Liver (tissue), 8 donors: ENCODE measurements at regions not wholly inside any gene's neighbourhood (a gene's known extent, or its start where the extent isn't known, plus 50 kb on each side); places are given as distances from the start of the nearest gene placed in this dataset.

ENCODE experiments used
- DNase-seq: peaks from one replicate; pipeline ENCODE4 v3.0.0-alpha.2; 2017; ENCODE audit warnings: low spot score
- H3K27ac ChIP-seq, 2 donors: one replicate each; pipeline ENCODE4 v1.7.0; 2013; ENCODE audit warnings: inconsistent platforms in 2 of 2, low read length in 2 of 2, control low read depth in 1 of 2, low read depth in 1 of 2, mild to moderate bottlenecking in 1 of 2
- H3K27me3 ChIP-seq, 4 donors: one replicate each; pipeline versions ENCODE4 v1.6.1 to v1.7.0; 2013; ENCODE audit warnings: low read length in 3 of 4, inconsistent platforms in 1 of 4, mild to moderate bottlenecking in 1 of 4, moderate library complexity in 1 of 4; ENCODE audit not compliant: control insufficient read depth in 4 of 4, insufficient read depth in 4 of 4
- H3K36me3 ChIP-seq, 4 donors: one replicate each; pipeline versions ENCODE4 v1.6.1 to v1.7.0; 2013; ENCODE audit warnings: low read length in 3 of 4, mild to moderate bottlenecking in 3 of 4, low read depth in 1 of 4, moderate library complexity in 1 of 4; ENCODE audit not compliant: control insufficient read depth in 4 of 4, insufficient read depth in 3 of 4
- H3K4me1 ChIP-seq, 4 donors: one replicate each; pipeline versions ENCODE4 v1.6.1 to v1.7.0; 2013; ENCODE audit warnings: low read length in 3 of 4, mild to moderate bottlenecking in 3 of 4, moderate library complexity in 1 of 4; ENCODE audit not compliant: control insufficient read depth in 4 of 4, insufficient read depth in 4 of 4
- H3K4me3 ChIP-seq, 3 donors: one replicate each; pipeline versions ENCODE4 v1.6.1 to v1.7.0; 2013; ENCODE audit warnings: low read length in 3 of 3, control low read depth in 1 of 3, low read depth in 1 of 3, mild to moderate bottlenecking in 1 of 3
- H3K9ac ChIP-seq, 2 donors: one replicate each; pipeline ENCODE4 v1.7.0; 2013; ENCODE audit warnings: low read length in 2 of 2, mild to moderate bottlenecking in 2 of 2, moderate library complexity in 2 of 2, control low read depth in 1 of 2, low read depth in 1 of 2
- H3K9me3 ChIP-seq, 4 donors: one replicate each; pipeline versions ENCODE4 v1.6.1 to v1.7.0; 2013; ENCODE audit warnings: low read length in 3 of 4; ENCODE audit not compliant: control insufficient read depth in 4 of 4
- EGR1 ChIP-seq, 2 donors: IDR thresholded peaks; 2 replicates each; pipeline ENCODE4 v1.6.1; 2016 to 2018; ENCODE audit warnings: antibody characterized with exemption in 2 of 2, low read depth in 2 of 2
- FOXA1 ChIP-seq: IDR thresholded peaks from 2 replicates; pipeline ENCODE4 v1.6.1; 2016; ENCODE audit warnings: antibody characterized with exemption
- FOXA2 ChIP-seq: IDR thresholded peaks from 2 replicates; pipeline ENCODE4 v1.6.1; 2016; ENCODE audit warnings: antibody characterized with exemption
- HNF4A ChIP-seq, 2 donors: conservative IDR thresholded peaks; 2 replicates each; pipeline ENCODE4 v1.6.1; 2016; ENCODE audit warnings: antibody characterized with exemption in 2 of 2, mild to moderate bottlenecking in 2 of 2
- HNF4G ChIP-seq: IDR thresholded peaks from 2 replicates; pipeline ENCODE4 v1.6.1; 2016; ENCODE audit warnings: antibody characterized with exemption
- JUND ChIP-seq, 2 donors: IDR thresholded peaks; 2 replicates each; pipeline ENCODE4 v1.6.1; 2016; ENCODE audit warnings: antibody characterized with exemption in 2 of 2
- NR2F2 ChIP-seq: IDR thresholded peaks from 2 replicates; pipeline ENCODE4 v1.6.1; 2016; ENCODE audit warnings: antibody characterized with exemption
- RAD21 ChIP-seq, 2 donors: IDR thresholded peaks; 2 replicates each; pipeline ENCODE4 v1.6.1; 2016; ENCODE audit warnings: antibody characterized with exemption in 2 of 2, mild to moderate bottlenecking in 2 of 2
- RXRA ChIP-seq, 2 donors: IDR thresholded peaks; 2 replicates each; pipeline ENCODE4 v1.6.1; 2017 to 2018; ENCODE audit warnings: antibody characterized with exemption in 2 of 2, mild to moderate bottlenecking in 1 of 2
- SP1 ChIP-seq: IDR thresholded peaks from 2 replicates; pipeline ENCODE4 v1.6.1; 2018; ENCODE audit warnings: antibody characterized with exemption, mild to moderate bottlenecking
- TAF1 ChIP-seq: conservative IDR thresholded peaks from 2 replicates; pipeline ENCODE4 v1.6.1; 2016; ENCODE audit warnings: antibody characterized with exemption, mild to moderate bottlenecking
- YY1 ChIP-seq: IDR thresholded peaks from 2 replicates; pipeline ENCODE4 v1.6.1; 2016; ENCODE audit warnings: antibody characterized with exemption, mild to moderate bottlenecking
- WGBS: extraction: QIAGEN DNeasy Blood & Tissue Kit; methylation state at CpG from one replicate; pipeline ENCODE4 v1.1.7; 2013; 5-methylcytosine and 5-hydroxymethylcytosine counted together
- TF ChIP-seq, protein P1 (sequence below): fragments of 150-350 bp; IDR thresholded peaks from 2 replicates; pipeline ENCODE4 v1.5.1; 2017; ENCODE audit warnings: improper control_type of control experiment, low read depth, low read length; ENCODE audit not compliant: missing input control
- TF ChIP-seq, protein P2 (sequence below): IDR thresholded peaks from 2 replicates; pipeline ENCODE4 v1.6.1; 2016; ENCODE audit warnings: antibody characterized with exemption
- TF ChIP-seq, protein P3 (sequence below): IDR thresholded peaks from 2 replicates; pipeline ENCODE4 v1.6.1; 2016; ENCODE audit warnings: antibody characterized with exemption, mild to moderate bottlenecking
- TF ChIP-seq, protein P4 (sequence below): IDR thresholded peaks from 2 replicates; pipeline ENCODE4 v1.6.1; 2016; ENCODE audit warnings: antibody characterized with exemption
- TF ChIP-seq, protein P5 (sequence below): IDR thresholded peaks from 2 replicates; pipeline ENCODE4 v1.6.1; 2016; ENCODE audit warnings: antibody characterized with exemption
- donor health status: healthy.
- donor health status: healthy.
- donor health status: healthy.
- donor health status: healthy.
- donor health status: healthy.

DNA sequence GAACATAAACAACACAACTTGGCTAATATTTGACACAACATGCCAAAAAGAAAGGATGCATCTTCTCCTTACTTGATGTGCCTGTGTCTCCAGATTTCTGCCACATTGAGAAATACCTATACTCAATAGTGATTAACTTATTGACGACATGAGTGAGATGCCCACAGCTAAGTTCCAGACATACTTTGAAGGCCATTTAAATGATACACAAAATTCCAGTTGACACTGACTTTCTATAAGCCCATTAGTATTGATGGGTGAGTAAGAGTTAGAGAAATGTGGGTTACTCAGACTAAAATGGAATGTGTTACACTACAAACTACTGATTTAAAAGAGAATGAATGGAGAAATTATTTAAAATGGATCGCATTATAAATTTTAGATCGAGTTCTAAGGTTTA, 838.2 kb upstream of the MGAT4C start:
- no peaks in the 10 kb centered on the region for H3K27me3 ChIP-seq
- H3K4me3 ChIP-seq, result no peak overlapping the region
- H3K27ac ChIP-seq, result no peak overlapping the region
- no peak overlapping the region for H3K9ac ChIP-seq
- no peaks in the 10 kb centered on the region for H3K4me1 ChIP-seq
- TF ChIP-seq, protein P1, sequence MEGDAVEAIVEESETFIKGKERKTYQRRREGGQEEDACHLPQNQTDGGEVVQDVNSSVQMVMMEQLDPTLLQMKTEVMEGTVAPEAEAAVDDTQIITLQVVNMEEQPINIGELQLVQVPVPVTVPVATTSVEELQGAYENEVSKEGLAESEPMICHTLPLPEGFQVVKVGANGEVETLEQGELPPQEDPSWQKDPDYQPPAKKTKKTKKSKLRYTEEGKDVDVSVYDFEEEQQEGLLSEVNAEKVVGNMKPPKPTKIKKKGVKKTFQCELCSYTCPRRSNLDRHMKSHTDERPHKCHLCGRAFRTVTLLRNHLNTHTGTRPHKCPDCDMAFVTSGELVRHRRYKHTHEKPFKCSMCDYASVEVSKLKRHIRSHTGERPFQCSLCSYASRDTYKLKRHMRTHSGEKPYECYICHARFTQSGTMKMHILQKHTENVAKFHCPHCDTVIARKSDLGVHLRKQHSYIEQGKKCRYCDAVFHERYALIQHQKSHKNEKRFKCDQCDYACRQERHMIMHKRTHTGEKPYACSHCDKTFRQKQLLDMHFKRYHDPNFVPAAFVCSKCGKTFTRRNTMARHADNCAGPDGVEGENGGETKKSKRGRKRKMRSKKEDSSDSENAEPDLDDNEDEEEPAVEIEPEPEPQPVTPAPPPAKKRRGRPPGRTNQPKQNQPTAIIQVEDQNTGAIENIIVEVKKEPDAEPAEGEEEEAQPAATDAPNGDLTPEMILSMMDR, result no peak
- TF ChIP-seq JUND (IDR thresholded peaks at IDR 0.05) (no peak), HNF4G (no peak), YY1 (no peak), EGR1 (IDR thresholded peaks at IDR 0.05; ENCODE audit: low read depth in 2 of 2) (no peak), FOXA2 (no peak), TAF1 (no peak), NR2F2 (no peak), HNF4A (conservative IDR thresholded peaks at IDR 0.05) (no peak), RAD21 (IDR thresholded peaks at IDR 0.05) (no peak), FOXA1 (no peak), SP1 (no peak), RXRA (IDR thresholded peaks at IDR 0.05) (no peak)
- TF ChIP-seq, protein P2, sequence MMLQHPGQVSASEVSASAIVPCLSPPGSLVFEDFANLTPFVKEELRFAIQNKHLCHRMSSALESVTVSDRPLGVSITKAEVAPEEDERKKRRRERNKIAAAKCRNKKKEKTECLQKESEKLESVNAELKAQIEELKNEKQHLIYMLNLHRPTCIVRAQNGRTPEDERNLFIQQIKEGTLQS, result no peak
- TF ChIP-seq, protein P3, sequence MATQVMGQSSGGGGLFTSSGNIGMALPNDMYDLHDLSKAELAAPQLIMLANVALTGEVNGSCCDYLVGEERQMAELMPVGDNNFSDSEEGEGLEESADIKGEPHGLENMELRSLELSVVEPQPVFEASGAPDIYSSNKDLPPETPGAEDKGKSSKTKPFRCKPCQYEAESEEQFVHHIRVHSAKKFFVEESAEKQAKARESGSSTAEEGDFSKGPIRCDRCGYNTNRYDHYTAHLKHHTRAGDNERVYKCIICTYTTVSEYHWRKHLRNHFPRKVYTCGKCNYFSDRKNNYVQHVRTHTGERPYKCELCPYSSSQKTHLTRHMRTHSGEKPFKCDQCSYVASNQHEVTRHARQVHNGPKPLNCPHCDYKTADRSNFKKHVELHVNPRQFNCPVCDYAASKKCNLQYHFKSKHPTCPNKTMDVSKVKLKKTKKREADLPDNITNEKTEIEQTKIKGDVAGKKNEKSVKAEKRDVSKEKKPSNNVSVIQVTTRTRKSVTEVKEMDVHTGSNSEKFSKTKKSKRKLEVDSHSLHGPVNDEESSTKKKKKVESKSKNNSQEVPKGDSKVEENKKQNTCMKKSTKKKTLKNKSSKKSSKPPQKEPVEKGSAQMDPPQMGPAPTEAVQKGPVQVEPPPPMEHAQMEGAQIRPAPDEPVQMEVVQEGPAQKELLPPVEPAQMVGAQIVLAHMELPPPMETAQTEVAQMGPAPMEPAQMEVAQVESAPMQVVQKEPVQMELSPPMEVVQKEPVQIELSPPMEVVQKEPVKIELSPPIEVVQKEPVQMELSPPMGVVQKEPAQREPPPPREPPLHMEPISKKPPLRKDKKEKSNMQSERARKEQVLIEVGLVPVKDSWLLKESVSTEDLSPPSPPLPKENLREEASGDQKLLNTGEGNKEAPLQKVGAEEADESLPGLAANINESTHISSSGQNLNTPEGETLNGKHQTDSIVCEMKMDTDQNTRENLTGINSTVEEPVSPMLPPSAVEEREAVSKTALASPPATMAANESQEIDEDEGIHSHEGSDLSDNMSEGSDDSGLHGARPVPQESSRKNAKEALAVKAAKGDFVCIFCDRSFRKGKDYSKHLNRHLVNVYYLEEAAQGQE, result no peak
- TF ChIP-seq, protein P4, sequence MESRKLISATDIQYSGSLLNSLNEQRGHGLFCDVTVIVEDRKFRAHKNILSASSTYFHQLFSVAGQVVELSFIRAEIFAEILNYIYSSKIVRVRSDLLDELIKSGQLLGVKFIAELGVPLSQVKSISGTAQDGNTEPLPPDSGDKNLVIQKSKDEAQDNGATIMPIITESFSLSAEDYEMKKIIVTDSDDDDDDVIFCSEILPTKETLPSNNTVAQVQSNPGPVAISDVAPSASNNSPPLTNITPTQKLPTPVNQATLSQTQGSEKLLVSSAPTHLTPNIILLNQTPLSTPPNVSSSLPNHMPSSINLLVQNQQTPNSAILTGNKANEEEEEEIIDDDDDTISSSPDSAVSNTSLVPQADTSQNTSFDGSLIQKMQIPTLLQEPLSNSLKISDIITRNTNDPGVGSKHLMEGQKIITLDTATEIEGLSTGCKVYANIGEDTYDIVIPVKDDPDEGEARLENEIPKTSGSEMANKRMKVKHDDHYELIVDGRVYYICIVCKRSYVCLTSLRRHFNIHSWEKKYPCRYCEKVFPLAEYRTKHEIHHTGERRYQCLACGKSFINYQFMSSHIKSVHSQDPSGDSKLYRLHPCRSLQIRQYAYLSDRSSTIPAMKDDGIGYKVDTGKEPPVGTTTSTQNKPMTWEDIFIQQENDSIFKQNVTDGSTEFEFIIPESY, result no peak
- DNase-seq, result no peak
- WGBS, result 75% methylated on average over 3 of the region's 3 CpGs
- H3K36me3 ChIP-seq, result no peaks in the 10 kb centered on the region
- no peaks in the 10 kb centered on the region for H3K9me3 ChIP-seq

DNA sequence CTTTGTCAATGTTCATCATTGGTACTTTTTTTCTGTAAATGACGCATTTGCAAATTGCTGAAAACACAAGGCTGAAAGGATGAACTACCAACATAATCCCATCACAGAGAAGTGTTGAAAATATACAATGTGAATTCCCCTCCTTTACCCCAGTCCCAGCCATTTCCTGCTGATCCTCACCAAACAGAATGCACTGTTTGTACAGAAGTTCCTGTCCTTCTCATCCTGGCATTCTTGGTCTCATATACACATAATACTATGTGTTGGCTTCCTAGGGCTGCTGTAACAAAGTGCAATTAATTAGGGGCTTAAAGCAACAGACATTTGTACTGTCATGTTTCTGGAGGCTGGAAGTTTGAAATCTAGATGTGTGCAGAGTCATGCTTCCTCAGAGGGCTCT, 836.2 kb upstream of the MGAT4C start:
- Histone ChIP-seq H3K4me3 (no peak overlapping the region), H3K27ac (no peak overlapping the region), H3K9ac (no peak overlapping the region), H3K36me3 (no peaks in the 10 kb centered on the region), H3K4me1 (no peaks in the 10 kb centered on the region), H3K9me3 (no peaks in the 10 kb centered on the region), H3K27me3 (no peaks in the 10 kb centered on the region)
- TF ChIP-seq SP1 (no peak), RXRA (IDR thresholded peaks at IDR 0.05) (no peak), JUND (IDR thresholded peaks at IDR 0.05) (no peak), TAF1 (no peak), FOXA2 (no peak), HNF4G (no peak), RAD21 (IDR thresholded peaks at IDR 0.05) (no peak), EGR1 (IDR thresholded peaks at IDR 0.05; ENCODE audit: low read depth in 2 of 2) (no peak), FOXA1 (no peak)
- TF ChIP-seq, protein P2, result no peak
- TF ChIP-seq, protein P5, sequence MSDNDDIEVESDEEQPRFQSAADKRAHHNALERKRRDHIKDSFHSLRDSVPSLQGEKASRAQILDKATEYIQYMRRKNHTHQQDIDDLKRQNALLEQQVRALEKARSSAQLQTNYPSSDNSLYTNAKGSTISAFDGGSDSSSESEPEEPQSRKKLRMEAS, result no peak
- TF ChIP-seq, protein P3, result no peak
- TF ChIP-seq, protein P1, result no peak
- 91% methylated on average over 1 of the region's 1 CpG for WGBS
- DNase-seq, result no peak
